Peyer's patch (tissue), 4 donors: ENCODE measurements at regions not wholly inside any gene's neighbourhood (a gene's known extent, or its start where the extent isn't known, plus 50 kb on each side); places are given as distances from the start of the nearest gene placed in this dataset.

Experiments
- CTCF ChIP-seq, 6 experiments: fragments of 450-650 bp in 4 of 6; fragments of 200-600 bp in 2 of 6; sonication (generic) in 1 of 6; IDR thresholded peaks; one replicate each; pipeline ENCODE4 v1.5.1; 2017 to 2019; ENCODE audit warnings: antibody characterized with exemption in 6 of 6, mild to moderate bottlenecking in 3 of 6, moderate library complexity in 1 of 6
- POLR2A ChIP-seq, 2 donors: fragments of 450-650 bp; IDR thresholded peaks; one replicate each; pipeline ENCODE4 v1.5.1; 2017; ENCODE audit warnings: antibody characterized with exemption in 2 of 2, mild to moderate bottlenecking in 2 of 2, moderate library complexity in 2 of 2

- TF ChIP-seq CTCF (IDR thresholded peaks at IDR 0.05): no peak
- no peak for TF ChIP-seq POLR2A (IDR thresholded peaks at IDR 0.05)
Measured at GRCh38 chr2:220127876-220128275, 500.4 kb downstream of the SLC4A3 start.
